ENCODE measurements at regions not wholly inside any gene's neighbourhood (a gene's known extent, or its start where the extent isn't known, plus 50 kb on each side); places are given as distances from the start of the nearest gene placed in this dataset.

GRCh38 chr14:25677111-25677510 is 627.2 kb upstream of the STXBP6 start:
- Histone ChIP-seq H3K27me3 (replicated peaks; ENCODE audit: control insufficient read depth, insufficient read depth, low read length) (no peaks in the 10 kb centered on the region), H3K4me3 (replicated peaks; ENCODE audit: low read depth, low read length) (no peak overlapping the region), H3K36me3 (ENCODE audit: control insufficient read depth, insufficient read depth, low read length) (no peaks in the 10 kb centered on the region)
- no peak for DNase-seq (ENCODE audit: extremely low read depth, insufficient read length)
- no peak for TF ChIP-seq CTCF (IDR thresholded peaks at IDR 0.05; ENCODE audit: insufficient read depth, low read length, poor library complexity, severe bottlenecking)

- no peak for TF ChIP-seq CTCF (IDR thresholded peaks at IDR 0.05; ENCODE audit: insufficient read depth, low read length, poor library complexity, severe bottlenecking)
- no peak overlapping the region for H3K4me3 ChIP-seq (replicated peaks; ENCODE audit: low read depth, low read length)
- H3K36me3 ChIP-seq (ENCODE audit: control insufficient read depth, insufficient read depth, low read length): no peaks in the 10 kb centered on the region
- DNase-seq (ENCODE audit: extremely low read depth, insufficient read length): no peak
- H3K27me3 ChIP-seq (replicated peaks; ENCODE audit: control insufficient read depth, insufficient read depth, low read length): no peaks in the 10 kb centered on the region
Measured at GRCh38 chr14:25667387-25667786, 617.4 kb upstream of the STXBP6 start.

- no peak for TF ChIP-seq CTCF (IDR thresholded peaks at IDR 0.05; ENCODE audit: insufficient read depth, low read length, poor library complexity, severe bottlenecking)
- Histone ChIP-seq H3K36me3 (ENCODE audit: control insufficient read depth, insufficient read depth, low read length) (no peaks in the 10 kb centered on the region), H3K27me3 (replicated peaks; ENCODE audit: control insufficient read depth, insufficient read depth, low read length) (no peaks in the 10 kb centered on the region), H3K4me3 (replicated peaks; ENCODE audit: low read depth, low read length) (no peak overlapping the region)
- no peak for DNase-seq (ENCODE audit: extremely low read depth, insufficient read length)
Measured at GRCh38 chr14:25666877-25667276, 616.9 kb upstream of the STXBP6 start.

GRCh38 chr14:25658988-25659387 is 609.0 kb upstream of the STXBP6 start:
- no peak for DNase-seq (ENCODE audit: extremely low read depth, insufficient read length)
- Histone ChIP-seq H3K36me3 (ENCODE audit: control insufficient read depth, insufficient read depth, low read length) (no peaks in the 10 kb centered on the region), H3K27me3 (replicated peaks; ENCODE audit: control insufficient read depth, insufficient read depth, low read length) (no peaks in the 10 kb centered on the region), H3K4me3 (replicated peaks; ENCODE audit: low read depth, low read length) (no peak overlapping the region)
- no peak for TF ChIP-seq CTCF (IDR thresholded peaks at IDR 0.05; ENCODE audit: insufficient read depth, low read length, poor library complexity, severe bottlenecking)

GRCh38 chr14:25630447-25630846 is 580.5 kb upstream of the STXBP6 start:
- Histone ChIP-seq H3K36me3 (ENCODE audit: control insufficient read depth, insufficient read depth, low read length) (no peaks in the 10 kb centered on the region), H3K27me3 (replicated peaks; ENCODE audit: control insufficient read depth, insufficient read depth, low read length) (no peaks in the 10 kb centered on the region), H3K4me3 (replicated peaks; ENCODE audit: low read depth, low read length) (no peak overlapping the region)
- no peak for DNase-seq (ENCODE audit: extremely low read depth, insufficient read length)
- no peak for TF ChIP-seq CTCF (IDR thresholded peaks at IDR 0.05; ENCODE audit: insufficient read depth, low read length, poor library complexity, severe bottlenecking)

GRCh38 chr14:25628978-25629377 is 579.0 kb upstream of the STXBP6 start:
- Histone ChIP-seq H3K27me3 (replicated peaks; ENCODE audit: control insufficient read depth, insufficient read depth, low read length) (no peaks in the 10 kb centered on the region), H3K36me3 (ENCODE audit: control insufficient read depth, insufficient read depth, low read length) (no peaks in the 10 kb centered on the region)
- TF ChIP-seq CTCF (IDR thresholded peaks at IDR 0.05; ENCODE audit: insufficient read depth, low read length, poor library complexity, severe bottlenecking): no peak

More at GRCh38 chr14:25628978-25629377, 579.0 kb upstream of the STXBP6 start:
- H3K4me3 ChIP-seq (replicated peaks; ENCODE audit: low read depth, low read length): no peak overlapping the region
- DNase-seq (ENCODE audit: extremely low read depth, insufficient read length): no peak

Measured in GM06990 (cell line).